ENCODE measurements at regions not wholly inside any gene's neighbourhood (a gene's known extent, or its start where the extent isn't known, plus 50 kb on each side); places are given as distances from the start of the nearest gene placed in this dataset.

GRCh38 chr4:130478406-130478805 is 1382.5 kb downstream of the C4orf33 start:
- no peaks in the 10 kb centered on the region for H3K79me2 ChIP-seq (ENCODE audit: insufficient read depth, low read length)
- no peaks in the 10 kb centered on the region for H3K36me3 ChIP-seq (ENCODE audit: insufficient read depth, low read length)
- no peak overlapping the region for H2AFZ ChIP-seq (ENCODE audit: low read depth, low read length)
- no peaks in the 10 kb centered on the region for H3K4me1 ChIP-seq (ENCODE audit: insufficient read depth, low read length)
- TF ChIP-seq EZH2 (IDR thresholded peaks at IDR 0.05; ENCODE audit: borderline replicate concordance, low read depth, low read length, severe bottlenecking) (no peak), CTCF (IDR thresholded peaks at IDR 0.05; ENCODE audit: borderline replicate concordance, extremely low read depth, low read length, poor library complexity, severe bottlenecking) (no peak)
- no peak overlapping the region for H3K4me3 ChIP-seq (ENCODE audit: low read depth in 1 of 2, low read length in 2 of 2)
- no peaks in the 10 kb centered on the region for H4K20me1 ChIP-seq (ENCODE audit: insufficient read depth, low read length)
- H3K27me3 ChIP-seq (ENCODE audit: insufficient read depth, low read length, poor library complexity), result no peaks in the 10 kb centered on the region
- DNase-seq, result no peak
- no peak for ATAC-seq (ENCODE audit: insufficient read depth, low read depth)
- no peak overlapping the region for H3K4me2 ChIP-seq (ENCODE audit: insufficient read depth, low read length)
- no peak overlapping the region for H3K9ac ChIP-seq (ENCODE audit: low read depth, low read length)
- no peak overlapping the region for H3K27ac ChIP-seq (ENCODE audit: low read length)
- H3K9me3 ChIP-seq (ENCODE audit: insufficient read depth, low read length, severe bottlenecking), result no peaks in the 10 kb centered on the region

- no peak overlapping the region for H3K4me2 ChIP-seq (ENCODE audit: insufficient read depth, low read length)
- no peak for ATAC-seq (ENCODE audit: insufficient read depth, low read depth)
- no peaks in the 10 kb centered on the region for H3K9me3 ChIP-seq (ENCODE audit: insufficient read depth, low read length, severe bottlenecking)
- no peaks in the 10 kb centered on the region for H4K20me1 ChIP-seq (ENCODE audit: insufficient read depth, low read length)
- H3K9ac ChIP-seq (ENCODE audit: low read depth, low read length), result no peak overlapping the region
- H3K79me2 ChIP-seq (ENCODE audit: insufficient read depth, low read length), result no peaks in the 10 kb centered on the region
- no peaks in the 10 kb centered on the region for H3K27me3 ChIP-seq (ENCODE audit: insufficient read depth, low read length, poor library complexity)
- H3K27ac ChIP-seq (ENCODE audit: low read length), result no peak overlapping the region
- no peak overlapping the region for H2AFZ ChIP-seq (ENCODE audit: low read depth, low read length)
- DNase-seq, result no peak
- H3K4me3 ChIP-seq (ENCODE audit: low read depth in 1 of 2, low read length in 2 of 2), result no peak overlapping the region
- no peaks in the 10 kb centered on the region for H3K4me1 ChIP-seq (ENCODE audit: insufficient read depth, low read length)
- TF ChIP-seq CTCF (IDR thresholded peaks at IDR 0.05; ENCODE audit: borderline replicate concordance, extremely low read depth, low read length, poor library complexity, severe bottlenecking) (no peak), EZH2 (IDR thresholded peaks at IDR 0.05; ENCODE audit: borderline replicate concordance, low read depth, low read length, severe bottlenecking) (no peak)
- no peaks in the 10 kb centered on the region for H3K36me3 ChIP-seq (ENCODE audit: insufficient read depth, low read length)
Measured at GRCh38 chr4:130479020-130479419, 1383.1 kb downstream of the C4orf33 start.

GRCh38 chr4:130479674-130480073 is 1383.7 kb downstream of the C4orf33 start:
- Histone ChIP-seq H3K4me1 (ENCODE audit: insufficient read depth, low read length) (no peaks in the 10 kb centered on the region), H3K27ac (ENCODE audit: low read length) (no peak overlapping the region), H3K4me2 (ENCODE audit: insufficient read depth, low read length) (no peak overlapping the region), H4K20me1 (ENCODE audit: insufficient read depth, low read length) (no peaks in the 10 kb centered on the region), H3K79me2 (ENCODE audit: insufficient read depth, low read length) (no peaks in the 10 kb centered on the region), H3K27me3 (ENCODE audit: insufficient read depth, low read length, poor library complexity) (no peaks in the 10 kb centered on the region), H3K9me3 (ENCODE audit: insufficient read depth, low read length, severe bottlenecking) (no peaks in the 10 kb centered on the region), H3K9ac (ENCODE audit: low read depth, low read length) (no peak overlapping the region), H3K36me3 (ENCODE audit: insufficient read depth, low read length) (no peaks in the 10 kb centered on the region), H3K4me3 (ENCODE audit: low read depth in 1 of 2, low read length in 2 of 2) (no peak overlapping the region), H2AFZ (ENCODE audit: low read depth, low read length) (no peak overlapping the region)
- ATAC-seq (ENCODE audit: insufficient read depth, low read depth), result no peak
- no peak for TF ChIP-seq EZH2 (IDR thresholded peaks at IDR 0.05; ENCODE audit: borderline replicate concordance, low read depth, low read length, severe bottlenecking)
- no peak for TF ChIP-seq CTCF (IDR thresholded peaks at IDR 0.05; ENCODE audit: borderline replicate concordance, extremely low read depth, low read length, poor library complexity, severe bottlenecking)
- no peak for DNase-seq

- no peak overlapping the region for H3K9ac ChIP-seq (ENCODE audit: low read depth, low read length)
- no peaks in the 10 kb centered on the region for H3K79me2 ChIP-seq (ENCODE audit: insufficient read depth, low read length)
- no peak overlapping the region for H2AFZ ChIP-seq (ENCODE audit: low read depth, low read length)
- H3K9me3 ChIP-seq (ENCODE audit: insufficient read depth, low read length, severe bottlenecking), result no peaks in the 10 kb centered on the region
- H3K4me1 ChIP-seq (ENCODE audit: insufficient read depth, low read length), result no peaks in the 10 kb centered on the region
- H3K27me3 ChIP-seq (ENCODE audit: insufficient read depth, low read length, poor library complexity), result no peaks in the 10 kb centered on the region
- no peak overlapping the region for H3K27ac ChIP-seq (ENCODE audit: low read length)
- H3K4me3 ChIP-seq (ENCODE audit: low read depth in 1 of 2, low read length in 2 of 2), result no peak overlapping the region
- H3K36me3 ChIP-seq (ENCODE audit: insufficient read depth, low read length), result no peaks in the 10 kb centered on the region
- H4K20me1 ChIP-seq (ENCODE audit: insufficient read depth, low read length), result no peaks in the 10 kb centered on the region
- no peak overlapping the region for H3K4me2 ChIP-seq (ENCODE audit: insufficient read depth, low read length)
- no peak for DNase-seq
- ATAC-seq (ENCODE audit: insufficient read depth, low read depth), result no peak
- TF ChIP-seq CTCF (IDR thresholded peaks at IDR 0.05; ENCODE audit: borderline replicate concordance, extremely low read depth, low read length, poor library complexity, severe bottlenecking), result no peak
- no peak for TF ChIP-seq EZH2 (IDR thresholded peaks at IDR 0.05; ENCODE audit: borderline replicate concordance, low read depth, low read length, severe bottlenecking)
Measured at GRCh38 chr4:130484826-130485225, 1388.9 kb downstream of the C4orf33 start.

Data from DND-41 (cell line).